Liver (tissue), 8 donors: ENCODE measurements at regions not wholly inside any gene's neighbourhood (a gene's known extent, or its start where the extent isn't known, plus 50 kb on each side); places are given as distances from the start of the nearest gene placed in this dataset.

Experiments used
- DNase-seq: peaks from one replicate; pipeline ENCODE4 v3.0.0-alpha.2; 2017; ENCODE audit warnings: low spot score
- H3K27ac ChIP-seq, 2 donors: one replicate each; pipeline ENCODE4 v1.7.0; 2013; ENCODE audit warnings: inconsistent platforms in 2 of 2, low read length in 2 of 2, control low read depth in 1 of 2, low read depth in 1 of 2, mild to moderate bottlenecking in 1 of 2
- H3K27me3 ChIP-seq, 4 donors: one replicate each; pipeline versions ENCODE4 v1.6.1 to v1.7.0; 2013; ENCODE audit warnings: low read length in 3 of 4, inconsistent platforms in 1 of 4, mild to moderate bottlenecking in 1 of 4, moderate library complexity in 1 of 4; ENCODE audit not compliant: control insufficient read depth in 4 of 4, insufficient read depth in 4 of 4
- H3K36me3 ChIP-seq, 4 donors: one replicate each; pipeline versions ENCODE4 v1.6.1 to v1.7.0; 2013; ENCODE audit warnings: low read length in 3 of 4, mild to moderate bottlenecking in 3 of 4, low read depth in 1 of 4, moderate library complexity in 1 of 4; ENCODE audit not compliant: control insufficient read depth in 4 of 4, insufficient read depth in 3 of 4
- H3K4me1 ChIP-seq, 4 donors: one replicate each; pipeline versions ENCODE4 v1.6.1 to v1.7.0; 2013; ENCODE audit warnings: low read length in 3 of 4, mild to moderate bottlenecking in 3 of 4, moderate library complexity in 1 of 4; ENCODE audit not compliant: control insufficient read depth in 4 of 4, insufficient read depth in 4 of 4
- H3K4me3 ChIP-seq, 3 donors: one replicate each; pipeline versions ENCODE4 v1.6.1 to v1.7.0; 2013; ENCODE audit warnings: low read length in 3 of 3, control low read depth in 1 of 3, low read depth in 1 of 3, mild to moderate bottlenecking in 1 of 3
- H3K9ac ChIP-seq, 2 donors: one replicate each; pipeline ENCODE4 v1.7.0; 2013; ENCODE audit warnings: low read length in 2 of 2, mild to moderate bottlenecking in 2 of 2, moderate library complexity in 2 of 2, control low read depth in 1 of 2, low read depth in 1 of 2
- H3K9me3 ChIP-seq, 4 donors: one replicate each; pipeline versions ENCODE4 v1.6.1 to v1.7.0; 2013; ENCODE audit warnings: low read length in 3 of 4; ENCODE audit not compliant: control insufficient read depth in 4 of 4
- ATF3 ChIP-seq: IDR thresholded peaks from 2 replicates; pipeline ENCODE4 v1.6.1; 2016; ENCODE audit warnings: antibody characterized with exemption
- CTCF ChIP-seq: fragments of 150-350 bp; IDR thresholded peaks from 2 replicates; pipeline ENCODE4 v1.5.1; 2017; ENCODE audit warnings: improper control_type of control experiment, low read depth, low read length; ENCODE audit not compliant: missing input control
- EGR1 ChIP-seq, 2 donors: IDR thresholded peaks; 2 replicates each; pipeline ENCODE4 v1.6.1; 2016 to 2018; ENCODE audit warnings: antibody characterized with exemption in 2 of 2, low read depth in 2 of 2
- FOXA1 ChIP-seq: IDR thresholded peaks from 2 replicates; pipeline ENCODE4 v1.6.1; 2016; ENCODE audit warnings: antibody characterized with exemption
- FOXA2 ChIP-seq: IDR thresholded peaks from 2 replicates; pipeline ENCODE4 v1.6.1; 2016; ENCODE audit warnings: antibody characterized with exemption
- GABPA ChIP-seq, 2 donors: IDR thresholded peaks in 1 of 2; conservative IDR thresholded peaks in 1 of 2; 2 replicates each; pipeline ENCODE4 v1.6.1; 2016; ENCODE audit warnings: antibody characterized with exemption in 2 of 2, mild to moderate bottlenecking in 1 of 2, moderate library complexity in 1 of 2
- HNF4A ChIP-seq, 2 donors: conservative IDR thresholded peaks; 2 replicates each; pipeline ENCODE4 v1.6.1; 2016; ENCODE audit warnings: antibody characterized with exemption in 2 of 2, mild to moderate bottlenecking in 2 of 2
- HNF4G ChIP-seq: IDR thresholded peaks from 2 replicates; pipeline ENCODE4 v1.6.1; 2016; ENCODE audit warnings: antibody characterized with exemption
- JUND ChIP-seq, 2 donors: IDR thresholded peaks; 2 replicates each; pipeline ENCODE4 v1.6.1; 2016; ENCODE audit warnings: antibody characterized with exemption in 2 of 2
- MAX ChIP-seq: IDR thresholded peaks from 2 replicates; pipeline ENCODE4 v1.6.1; 2016; ENCODE audit warnings: antibody characterized with exemption
- NR2F2 ChIP-seq: IDR thresholded peaks from 2 replicates; pipeline ENCODE4 v1.6.1; 2016; ENCODE audit warnings: antibody characterized with exemption
- RAD21 ChIP-seq, 2 donors: IDR thresholded peaks; 2 replicates each; pipeline ENCODE4 v1.6.1; 2016; ENCODE audit warnings: antibody characterized with exemption in 2 of 2, mild to moderate bottlenecking in 2 of 2
- RXRA ChIP-seq, 2 donors: IDR thresholded peaks; 2 replicates each; pipeline ENCODE4 v1.6.1; 2017 to 2018; ENCODE audit warnings: antibody characterized with exemption in 2 of 2, mild to moderate bottlenecking in 1 of 2
- SP1 ChIP-seq: IDR thresholded peaks from 2 replicates; pipeline ENCODE4 v1.6.1; 2018; ENCODE audit warnings: antibody characterized with exemption, mild to moderate bottlenecking
- TAF1 ChIP-seq: conservative IDR thresholded peaks from 2 replicates; pipeline ENCODE4 v1.6.1; 2016; ENCODE audit warnings: antibody characterized with exemption, mild to moderate bottlenecking
- YY1 ChIP-seq: IDR thresholded peaks from 2 replicates; pipeline ENCODE4 v1.6.1; 2016; ENCODE audit warnings: antibody characterized with exemption, mild to moderate bottlenecking
- ZBTB33 ChIP-seq: IDR thresholded peaks from 2 replicates; pipeline ENCODE4 v1.6.1; 2016; ENCODE audit warnings: antibody characterized with exemption
- WGBS: extraction: QIAGEN DNeasy Blood & Tissue Kit; methylation state at CpG from one replicate; pipeline ENCODE4 v1.1.7; 2013; 5-methylcytosine and 5-hydroxymethylcytosine counted together
- TF ChIP-seq, protein P1 (sequence below): IDR thresholded peaks from 2 replicates; pipeline ENCODE4 v1.6.1; 2016; ENCODE audit warnings: antibody characterized with exemption, mild to moderate bottlenecking
- donor health status: healthy.
- donor health status: healthy.
- donor health status: healthy.
- donor health status: healthy.
- donor health status: healthy.

- Histone ChIP-seq H3K9ac (no peak overlapping the region), H3K9me3 (no peaks in the 10 kb centered on the region), H3K4me3 (no peak overlapping the region), H3K4me1 (peaks cover 0 to 3% (median 0%) of the 10 kb centered on the region in 4 donors), H3K27me3 (peaks cover 0 to 8% (median 0%) of the 10 kb centered on the region in 4 donors), H3K27ac (no peak overlapping the region), H3K36me3 (no peaks in the 10 kb centered on the region)
- DNase-seq = no peak
- 65% methylated on average over 3 of the region's 3 CpGs for WGBS
- TF ChIP-seq EGR1 (IDR thresholded peaks at IDR 0.05; ENCODE audit: low read depth in 2 of 2) (no peak), JUND (IDR thresholded peaks at IDR 0.05) (no peak), ZBTB33 (no peak), SP1 (no peak), FOXA1 (no peak), NR2F2 (no peak), YY1 (no peak), FOXA2 (no peak), GABPA (IDR thresholded peaks at IDR 0.05 in 1 of 2, conservative IDR thresholded peaks at IDR 0.05 in 1 of 2) (no peak), RAD21 (IDR thresholded peaks at IDR 0.05) (no peak), CTCF (no peak)
These were observed 163.2 kb upstream of the FOXF1 start for GRCh38 chr16:86347090-86347489.

GRCh38 chr16:86347916-86348555 lies 162.3 kb upstream of the FOXF1 start:
- Histone ChIP-seq H3K9ac (no peak overlapping the region), H3K36me3 (no peaks in the 10 kb centered on the region), H3K27ac (no peak overlapping the region), H3K4me3 (no peak overlapping the region), H3K9me3 (no peaks in the 10 kb centered on the region), H3K4me1 (peaks cover 0 to 3% (median 0%) of the 10 kb centered on the region in 4 donors), H3K27me3 (peaks cover 0 to 6% (median 0%) of the 10 kb centered on the region in 4 donors)
- no peak for DNase-seq
- TF ChIP-seq HNF4A (conservative IDR thresholded peaks at IDR 0.05) = no peak
- TF ChIP-seq FOXA1 = no peak
- no peak for TF ChIP-seq RXRA (IDR thresholded peaks at IDR 0.05)
- no peak for TF ChIP-seq ZBTB33
- TF ChIP-seq HNF4G = no peak
- TF ChIP-seq FOXA2 = no peak
- TF ChIP-seq YY1 = no peak
- TF ChIP-seq JUND (IDR thresholded peaks at IDR 0.05) = no peak
- no peak for TF ChIP-seq TAF1
- no peak for TF ChIP-seq GABPA (IDR thresholded peaks at IDR 0.05 in 1 of 2, conservative IDR thresholded peaks at IDR 0.05 in 1 of 2)
- TF ChIP-seq SP1 = no peak
- no peak for TF ChIP-seq NR2F2
- no peak for TF ChIP-seq MAX
- TF ChIP-seq ATF3 = no peak
- TF ChIP-seq, protein P1, sequence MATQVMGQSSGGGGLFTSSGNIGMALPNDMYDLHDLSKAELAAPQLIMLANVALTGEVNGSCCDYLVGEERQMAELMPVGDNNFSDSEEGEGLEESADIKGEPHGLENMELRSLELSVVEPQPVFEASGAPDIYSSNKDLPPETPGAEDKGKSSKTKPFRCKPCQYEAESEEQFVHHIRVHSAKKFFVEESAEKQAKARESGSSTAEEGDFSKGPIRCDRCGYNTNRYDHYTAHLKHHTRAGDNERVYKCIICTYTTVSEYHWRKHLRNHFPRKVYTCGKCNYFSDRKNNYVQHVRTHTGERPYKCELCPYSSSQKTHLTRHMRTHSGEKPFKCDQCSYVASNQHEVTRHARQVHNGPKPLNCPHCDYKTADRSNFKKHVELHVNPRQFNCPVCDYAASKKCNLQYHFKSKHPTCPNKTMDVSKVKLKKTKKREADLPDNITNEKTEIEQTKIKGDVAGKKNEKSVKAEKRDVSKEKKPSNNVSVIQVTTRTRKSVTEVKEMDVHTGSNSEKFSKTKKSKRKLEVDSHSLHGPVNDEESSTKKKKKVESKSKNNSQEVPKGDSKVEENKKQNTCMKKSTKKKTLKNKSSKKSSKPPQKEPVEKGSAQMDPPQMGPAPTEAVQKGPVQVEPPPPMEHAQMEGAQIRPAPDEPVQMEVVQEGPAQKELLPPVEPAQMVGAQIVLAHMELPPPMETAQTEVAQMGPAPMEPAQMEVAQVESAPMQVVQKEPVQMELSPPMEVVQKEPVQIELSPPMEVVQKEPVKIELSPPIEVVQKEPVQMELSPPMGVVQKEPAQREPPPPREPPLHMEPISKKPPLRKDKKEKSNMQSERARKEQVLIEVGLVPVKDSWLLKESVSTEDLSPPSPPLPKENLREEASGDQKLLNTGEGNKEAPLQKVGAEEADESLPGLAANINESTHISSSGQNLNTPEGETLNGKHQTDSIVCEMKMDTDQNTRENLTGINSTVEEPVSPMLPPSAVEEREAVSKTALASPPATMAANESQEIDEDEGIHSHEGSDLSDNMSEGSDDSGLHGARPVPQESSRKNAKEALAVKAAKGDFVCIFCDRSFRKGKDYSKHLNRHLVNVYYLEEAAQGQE = no peak
- no peak for TF ChIP-seq CTCF
- TF ChIP-seq RAD21 (IDR thresholded peaks at IDR 0.05) = no peak
- no peak for TF ChIP-seq EGR1 (IDR thresholded peaks at IDR 0.05; ENCODE audit: low read depth in 2 of 2)
- 62% methylated on average over 11 of the region's 11 CpGs for WGBS
